ENCODE measurements at regions not wholly inside any gene's neighbourhood (a gene's known extent, or its start where the extent isn't known, plus 50 kb on each side); places are given as distances from the start of the nearest gene placed in this dataset.

GRCh38 chr4:177187371-177187770 lies 122.3 kb upstream of the NEIL3 start:
- Mint-ChIP-seq H3K36me3 (ENCODE audit: insufficient read depth, unreplicated experiment) (no peaks in the 10 kb centered on the region), H3K27me3 (ENCODE audit: insufficient read depth, unreplicated experiment) (no peaks in the 10 kb centered on the region), H3K4me3 (ENCODE audit: unreplicated experiment) (no peak overlapping the region), H3K9me3 (ENCODE audit: unreplicated experiment) (no peaks in the 10 kb centered on the region), H3K4me1 (ENCODE audit: low read depth, unreplicated experiment) (no peaks in the 10 kb centered on the region), H3K27ac (ENCODE audit: unreplicated experiment) (no peak overlapping the region)
- H3K36me3 ChIP-seq (ENCODE audit: control insufficient read depth, insufficient read depth, low read length): no peaks in the 10 kb centered on the region
- CTCF ChIA-PET: no interaction called here
- H3K4me1 ChIP-seq: no peaks in the 10 kb centered on the region
- H3K9me3 ChIP-seq: no peaks in the 10 kb centered on the region
- no TSS peak for BruUV-seq (replicated peaks)
- POLR2A ChIA-PET: no interaction called here
- no peak for TF ChIP-seq CTCF (IDR thresholded peaks at IDR 0.05; ENCODE audit: insufficient read depth in 1 of 2, low read depth in 1 of 2, low read length in 1 of 2, severe bottlenecking in 1 of 2, unreplicated experiment in 1 of 2)
- intact Hi-C loops (cut with micrococcal nuclease; ENCODE audit: unreplicated experiment): no loop called here
- no peak overlapping the region for H3K4me3 ChIP-seq (ENCODE audit: low read depth, low read length)
- no peak for DNase-seq
- H3K27me3 ChIP-seq (replicated peaks; ENCODE audit: control insufficient read depth, insufficient read depth, low read length): no peaks in the 10 kb centered on the region

GRCh38 chr4:177190995-177191580 lies 118.6 kb upstream of the NEIL3 start:
- Histone ChIP-seq H3K9me3 (no peaks in the 10 kb centered on the region), H3K4me1 (no peaks in the 10 kb centered on the region), H3K36me3 (ENCODE audit: control insufficient read depth, insufficient read depth, low read length) (no peaks in the 10 kb centered on the region), H3K4me3 (ENCODE audit: low read depth, low read length) (no peak overlapping the region), H3K27me3 (replicated peaks; ENCODE audit: control insufficient read depth, insufficient read depth, low read length) (no peaks in the 10 kb centered on the region)
- no peak for TF ChIP-seq CTCF (IDR thresholded peaks at IDR 0.05; ENCODE audit: insufficient read depth in 1 of 2, low read depth in 1 of 2, low read length in 1 of 2, severe bottlenecking in 1 of 2, unreplicated experiment in 1 of 2)
- POLR2A ChIA-PET: no interaction called here
- no peaks in the 10 kb centered on the region for H3K9me3 Mint-ChIP-seq (ENCODE audit: unreplicated experiment)
- CTCF ChIA-PET: no interaction called here
- no peaks in the 10 kb centered on the region for H3K4me1 Mint-ChIP-seq (ENCODE audit: low read depth, unreplicated experiment)
- no peak overlapping the region for H3K27ac Mint-ChIP-seq (ENCODE audit: unreplicated experiment)
- no peaks in the 10 kb centered on the region for H3K36me3 Mint-ChIP-seq (ENCODE audit: insufficient read depth, unreplicated experiment)
- intact Hi-C loops (cut with micrococcal nuclease; ENCODE audit: unreplicated experiment): no loop called here
- H3K27me3 Mint-ChIP-seq (ENCODE audit: insufficient read depth, unreplicated experiment): no peaks in the 10 kb centered on the region
- no TSS peak for BruUV-seq (replicated peaks)
- no peak for DNase-seq
- H3K4me3 Mint-ChIP-seq (ENCODE audit: unreplicated experiment): no peak overlapping the region

GRCh38 chr4:177191586-177191985 lies 118.1 kb upstream of the NEIL3 start:
- H3K9me3 ChIP-seq: no peaks in the 10 kb centered on the region; the same call in 1 of the 2 replicates
- DNase-seq: no peak
- no peaks in the 10 kb centered on the region for H3K4me1 ChIP-seq
- intact Hi-C loops (cut with micrococcal nuclease; ENCODE audit: unreplicated experiment): no loop called here
- Mint-ChIP-seq H3K9me3 (ENCODE audit: unreplicated experiment) (peaks cover under 1% of the 10 kb centered on the region), H3K36me3 (ENCODE audit: insufficient read depth, unreplicated experiment) (no peaks in the 10 kb centered on the region), H3K4me1 (ENCODE audit: low read depth, unreplicated experiment) (no peaks in the 10 kb centered on the region), H3K4me3 (ENCODE audit: unreplicated experiment) (no peak overlapping the region), H3K27ac (ENCODE audit: unreplicated experiment) (no peak overlapping the region), H3K27me3 (ENCODE audit: insufficient read depth, unreplicated experiment) (no peaks in the 10 kb centered on the region)
- no TSS peak for BruUV-seq (replicated peaks)
- ChIA-PET CTCF (no interaction called here), POLR2A (no interaction called here)
- no peak for TF ChIP-seq CTCF (IDR thresholded peaks at IDR 0.05; ENCODE audit: insufficient read depth in 1 of 2, low read depth in 1 of 2, low read length in 1 of 2, severe bottlenecking in 1 of 2, unreplicated experiment in 1 of 2)
- no peaks in the 10 kb centered on the region for H3K36me3 ChIP-seq (ENCODE audit: control insufficient read depth, insufficient read depth, low read length)
- H3K4me3 ChIP-seq (ENCODE audit: low read depth, low read length): no peak overlapping the region
- no peaks in the 10 kb centered on the region for H3K27me3 ChIP-seq (replicated peaks; ENCODE audit: control insufficient read depth, insufficient read depth, low read length)
